ENCODE measurements at regions not wholly inside any gene's neighbourhood (a gene's known extent, or its start where the extent isn't known, plus 50 kb on each side); places are given as distances from the start of the nearest gene placed in this dataset.

DNA sequence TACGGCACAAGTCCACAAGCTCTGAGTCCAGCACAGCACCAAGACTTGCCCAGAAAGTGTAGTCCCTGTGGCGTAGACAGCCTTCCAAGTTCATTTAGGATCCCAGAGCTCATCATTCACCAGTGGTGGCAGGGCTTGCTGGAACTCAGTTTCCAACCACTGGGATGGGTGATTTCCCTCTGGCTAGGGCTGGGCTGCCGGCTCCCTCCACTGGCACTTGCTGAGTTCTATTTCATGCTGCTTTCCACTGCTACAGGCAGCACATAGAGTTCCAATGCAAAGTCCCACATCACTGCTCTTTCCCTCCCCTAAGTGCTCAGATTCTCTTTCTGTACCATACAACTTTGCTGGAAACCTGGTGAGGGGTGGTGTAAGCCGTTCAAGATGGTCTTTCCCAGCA, 510.3 kb upstream of the TMPRSS15 start:
- no peak for DNase-seq (ENCODE audit: extremely low spot score)
- Histone ChIP-seq H3K4me1 (ENCODE audit: insufficient read depth) (no peaks in the 10 kb centered on the region), H3K27ac (ENCODE audit: low read depth) (no peak overlapping the region), H3K4me3 (ENCODE audit: low read depth, low read length) (no peak overlapping the region), H3K36me3 (ENCODE audit: insufficient read depth) (peaks cover 2% of the 10 kb centered on the region)
- 93% methylated on average over 4 of the region's 4 CpGs for WGBS

DNA sequence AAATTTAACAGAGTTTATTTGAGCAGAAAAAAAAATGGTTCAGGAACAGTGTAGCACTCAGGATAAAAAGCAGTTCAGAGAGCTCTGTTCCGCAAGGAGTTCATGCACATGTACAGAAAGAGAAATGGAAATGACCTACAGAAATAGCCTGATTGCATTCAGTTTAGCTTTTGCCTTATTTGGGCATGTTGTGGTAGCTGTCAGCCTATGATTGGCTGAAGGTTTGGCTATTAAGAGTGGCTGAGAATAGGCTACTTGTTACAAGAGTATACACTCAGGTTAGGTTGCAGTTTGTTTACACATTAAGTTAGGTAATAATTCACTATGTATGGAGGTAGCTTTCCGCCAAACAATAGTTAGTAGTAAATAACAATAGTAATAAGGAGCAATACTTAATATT, 511.0 kb upstream of the TMPRSS15 start:
- DNase-seq (ENCODE audit: extremely low spot score): no peak

DNA sequence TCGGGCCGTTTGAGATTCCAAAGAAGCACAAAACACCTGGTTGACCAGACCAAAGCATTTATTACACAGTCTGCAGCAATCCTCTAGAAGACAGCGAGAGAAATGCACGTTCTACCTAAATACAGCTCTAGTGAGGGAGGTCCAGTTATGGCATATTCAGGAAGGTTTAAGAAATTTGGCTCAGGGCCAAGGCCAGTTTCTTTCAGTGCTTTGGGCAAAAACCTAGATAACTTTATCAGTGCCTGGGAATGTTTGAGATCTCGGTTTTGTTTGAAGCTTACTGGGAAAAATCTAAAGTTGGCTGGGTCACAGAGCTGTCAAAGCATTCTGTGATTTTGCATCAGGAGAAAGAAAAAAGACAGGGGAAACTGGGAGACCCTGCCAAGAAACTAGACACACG, 514.0 kb upstream of the TMPRSS15 start:
- no peak overlapping the region for H3K27ac ChIP-seq (ENCODE audit: low read depth)
- no peak overlapping the region for H3K4me3 ChIP-seq (ENCODE audit: low read depth, low read length)
- peaks cover 2% of the 10 kb centered on the region for H3K36me3 ChIP-seq (ENCODE audit: insufficient read depth)
- 37% methylated on average over 6 of the region's 6 CpGs for WGBS
- DNase-seq (ENCODE audit: extremely low spot score): no peak
- H3K4me1 ChIP-seq (ENCODE audit: insufficient read depth): no peaks in the 10 kb centered on the region

More for the DNA sequence above, 511.0 kb upstream of the TMPRSS15 start:
- H3K4me3 ChIP-seq (ENCODE audit: low read depth, low read length): no peak overlapping the region
- WGBS: 95% methylated on average over 2 of the region's 2 CpGs
- H3K4me1 ChIP-seq (ENCODE audit: insufficient read depth): no peaks in the 10 kb centered on the region
- no peak overlapping the region for H3K27ac ChIP-seq (ENCODE audit: low read depth)
- H3K36me3 ChIP-seq (ENCODE audit: insufficient read depth): peaks cover 2% of the 10 kb centered on the region

DNA sequence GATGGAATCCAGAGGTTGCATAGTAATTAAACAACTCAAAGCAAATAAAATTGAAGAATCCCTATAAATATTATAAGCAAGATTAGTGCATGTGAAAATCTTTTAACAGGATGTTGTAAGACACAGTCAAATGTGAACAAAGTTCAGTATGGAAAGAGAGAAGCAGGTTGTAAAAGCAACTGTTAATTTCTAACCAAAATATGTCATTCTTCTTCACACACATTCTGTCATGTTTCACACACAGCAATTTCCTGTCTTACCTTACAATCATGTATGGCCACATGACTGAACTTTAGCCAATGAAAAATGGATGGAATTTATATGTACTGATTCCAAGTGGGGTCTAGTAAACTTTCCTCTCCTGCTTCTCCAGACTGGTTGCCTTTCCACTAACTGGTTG, 527.7 kb upstream of the TMPRSS15 start:
- Histone ChIP-seq H3K36me3 (ENCODE audit: insufficient read depth) (no peaks in the 10 kb centered on the region), H3K27ac (ENCODE audit: low read depth) (no peak overlapping the region), H3K4me3 (ENCODE audit: low read depth, low read length) (no peak overlapping the region), H3K4me1 (ENCODE audit: insufficient read depth) (no peaks in the 10 kb centered on the region)
- no peak for DNase-seq (ENCODE audit: extremely low spot score)

DNA sequence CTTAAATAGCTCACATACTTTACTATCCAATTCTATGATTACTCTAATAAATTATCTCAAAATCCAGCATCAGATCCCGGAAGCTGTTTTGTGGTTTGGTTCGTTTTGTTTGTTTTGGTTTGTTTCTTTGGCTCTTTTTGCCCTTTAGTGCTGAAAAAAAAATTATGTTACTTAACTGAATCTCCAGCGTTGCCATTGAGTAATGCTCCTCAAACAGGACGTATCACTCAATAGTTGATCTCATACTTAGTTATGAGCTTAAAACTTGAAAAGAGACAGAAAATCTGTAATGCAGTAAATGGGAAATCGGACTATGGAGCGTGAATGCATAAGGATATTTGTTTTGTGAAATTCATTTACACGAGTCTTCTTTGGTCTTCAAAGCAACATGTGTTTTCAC, 533.8 kb upstream of the TMPRSS15 start:
- H3K27ac ChIP-seq (ENCODE audit: low read depth): no peak overlapping the region
- 76% methylated on average over 7 of the region's 7 CpGs for WGBS
- no peaks in the 10 kb centered on the region for H3K36me3 ChIP-seq (ENCODE audit: insufficient read depth)
- no peak overlapping the region for H3K4me3 ChIP-seq (ENCODE audit: low read depth, low read length)
- no peaks in the 10 kb centered on the region for H3K4me1 ChIP-seq (ENCODE audit: insufficient read depth)
- DNase-seq (ENCODE audit: extremely low spot score): no peak

DNA sequence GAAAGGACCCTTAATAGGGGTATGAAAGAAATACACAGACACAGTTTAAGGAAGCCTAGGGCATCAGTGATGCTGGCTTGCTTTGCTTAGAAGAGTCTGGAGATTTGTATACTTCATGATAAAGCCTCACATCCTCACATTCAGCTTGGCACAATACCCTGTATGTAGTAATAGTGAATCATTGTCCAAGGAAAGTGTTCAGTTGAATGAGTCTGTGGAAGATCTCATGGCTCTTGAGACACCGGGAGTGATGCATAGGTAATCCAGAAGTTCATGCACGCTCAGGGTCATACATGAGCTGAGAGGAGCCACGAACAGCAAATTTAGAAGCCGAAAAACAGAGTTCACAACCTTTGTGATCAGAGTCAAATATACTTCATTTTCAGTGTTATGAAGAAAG, 537.2 kb upstream of the TMPRSS15 start:
- no peak overlapping the region for H3K4me3 ChIP-seq (ENCODE audit: low read depth, low read length)
- 85% methylated on average over 4 of the region's 4 CpGs for WGBS
- H3K27ac ChIP-seq (ENCODE audit: low read depth): no peak overlapping the region
- H3K36me3 ChIP-seq (ENCODE audit: insufficient read depth): no peaks in the 10 kb centered on the region
- no peaks in the 10 kb centered on the region for H3K4me1 ChIP-seq (ENCODE audit: insufficient read depth)
- DNase-seq (ENCODE audit: extremely low spot score): no peak

DNA sequence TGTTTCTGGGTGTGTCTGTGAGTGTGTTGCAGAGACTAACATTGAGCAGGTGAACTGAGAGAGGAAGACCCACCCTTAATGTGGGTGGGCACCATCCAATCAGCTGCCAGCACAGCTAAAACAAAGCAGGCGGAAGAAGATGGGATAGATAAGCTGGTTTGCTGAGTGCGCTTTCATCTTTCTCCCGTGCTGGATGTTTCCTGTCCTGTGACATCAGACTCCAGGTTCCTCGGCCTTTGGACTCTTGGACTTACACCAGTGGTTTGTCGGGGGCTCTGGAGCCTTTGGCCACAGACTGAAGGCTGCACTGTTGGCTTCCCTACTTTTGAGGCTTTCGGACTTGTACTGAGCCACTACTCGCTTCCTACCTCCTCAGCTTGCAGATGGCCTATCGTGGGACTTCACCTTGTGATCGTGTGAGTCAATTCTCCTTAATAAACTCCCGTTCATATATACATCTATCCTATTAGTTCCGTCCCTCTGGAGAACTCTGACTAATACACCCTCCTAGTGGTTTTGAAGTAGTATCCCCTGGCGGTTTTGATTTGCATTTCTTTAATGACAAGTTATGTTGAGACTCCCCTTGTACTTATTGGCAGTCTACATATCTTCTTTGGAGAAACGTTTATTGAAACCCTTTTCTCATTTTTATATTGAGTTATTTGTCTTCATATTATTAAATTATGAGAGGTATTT, 546.6 kb upstream of the TMPRSS15 start:
- 88% methylated on average over 13 of the region's 13 CpGs for WGBS
- no peak for DNase-seq (ENCODE audit: extremely low spot score)
- H3K4me1 ChIP-seq (ENCODE audit: insufficient read depth): no peaks in the 10 kb centered on the region
- no peak overlapping the region for H3K4me3 ChIP-seq (ENCODE audit: low read depth, low read length)
- no peaks in the 10 kb centered on the region for H3K36me3 ChIP-seq (ENCODE audit: insufficient read depth)
- no peak overlapping the region for H3K27ac ChIP-seq (ENCODE audit: low read depth)

DNA sequence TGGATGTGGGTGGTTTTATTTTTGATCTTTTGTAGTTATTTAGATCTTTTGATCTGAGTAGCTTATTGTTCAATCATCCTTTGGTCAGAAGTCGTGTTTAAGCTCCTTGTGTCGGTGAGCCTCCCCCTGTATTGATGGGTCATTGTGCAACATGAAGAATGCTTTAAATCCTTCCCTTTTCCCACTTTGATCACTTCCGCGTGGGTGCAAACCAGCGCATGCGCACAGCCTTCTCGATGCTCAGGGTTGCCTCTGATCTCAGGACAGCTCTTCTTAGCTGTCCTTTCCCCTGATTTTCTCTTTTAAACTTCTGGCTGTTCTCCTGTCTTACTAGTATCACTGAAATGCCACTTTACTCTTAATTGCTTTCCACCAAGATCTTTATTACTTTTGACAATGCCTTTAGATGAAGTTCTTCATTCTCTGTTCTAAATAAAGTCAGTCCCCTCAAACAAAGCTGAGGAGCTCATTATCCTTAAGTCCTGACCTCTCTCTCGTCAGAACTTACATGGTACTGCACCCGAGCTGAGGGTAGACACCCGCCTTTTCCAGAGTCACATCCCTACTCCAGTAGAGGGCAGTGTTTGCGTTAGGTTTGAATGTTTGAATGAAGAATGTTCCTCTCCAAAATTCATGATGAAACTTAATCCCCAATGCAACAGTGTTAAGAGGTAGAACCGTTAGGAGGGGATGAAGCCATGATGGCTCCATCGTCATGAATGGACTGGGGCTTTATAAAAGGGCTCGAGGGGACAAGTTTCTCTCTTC, 547.9 kb upstream of the TMPRSS15 start:
- Histone ChIP-seq H3K27ac (ENCODE audit: low read depth) (no peak overlapping the region), H3K4me1 (ENCODE audit: insufficient read depth) (no peaks in the 10 kb centered on the region), H3K4me3 (ENCODE audit: low read depth, low read length) (no peak overlapping the region), H3K36me3 (ENCODE audit: insufficient read depth) (no peaks in the 10 kb centered on the region)
- DNase-seq (ENCODE audit: extremely low spot score): no peak
- 66% methylated on average over 14 of the region's 14 CpGs for WGBS

DNA sequence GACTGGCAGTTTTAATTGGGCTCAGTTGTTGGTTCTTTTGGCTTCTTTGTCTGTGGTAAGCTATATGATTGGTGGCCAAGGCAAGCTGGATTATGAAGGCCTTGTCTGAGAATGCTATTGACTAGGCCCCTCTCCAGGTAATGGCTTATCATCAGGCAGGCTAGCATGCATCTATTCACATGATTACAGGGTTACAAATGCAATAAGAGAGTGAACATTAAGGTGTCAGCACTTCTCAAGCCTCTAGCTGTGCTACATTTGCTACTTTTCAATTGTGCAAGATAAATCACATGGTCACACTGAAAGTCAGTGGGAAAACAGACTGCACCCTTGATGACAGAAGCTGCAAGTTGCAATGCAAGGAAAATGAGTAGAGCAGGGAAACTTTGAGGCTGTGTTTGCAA, 550.9 kb upstream of the TMPRSS15 start:
- H3K27ac ChIP-seq (ENCODE audit: low read depth): no peak overlapping the region
- H3K36me3 ChIP-seq (ENCODE audit: insufficient read depth): no peaks in the 10 kb centered on the region
- no peaks in the 10 kb centered on the region for H3K4me1 ChIP-seq (ENCODE audit: insufficient read depth)
- DNase-seq (ENCODE audit: extremely low spot score): no peak
- H3K4me3 ChIP-seq (ENCODE audit: low read depth, low read length): no peak overlapping the region

DNA sequence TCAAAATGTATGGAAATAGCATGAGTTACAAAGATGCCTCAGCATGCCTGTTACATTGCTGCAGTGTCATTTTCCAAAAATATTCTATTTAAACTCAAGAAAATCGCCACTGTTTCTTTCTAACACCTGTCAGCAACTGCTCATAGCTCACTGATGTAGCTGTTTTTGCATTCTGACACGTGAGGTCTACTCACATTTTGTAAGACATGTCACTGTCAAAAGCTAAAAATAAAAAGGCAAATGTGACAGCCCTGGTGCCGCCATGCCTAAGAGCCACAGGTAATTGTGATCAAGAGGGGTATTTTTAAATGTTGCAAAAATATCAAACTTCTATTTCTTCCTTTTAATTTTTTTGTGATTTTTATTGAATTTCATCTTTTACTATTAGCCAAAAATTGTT, 556.2 kb upstream of the TMPRSS15 start:
- WGBS: 73% methylated on average over 3 of the region's 3 CpGs
- Histone ChIP-seq H3K36me3 (ENCODE audit: insufficient read depth) (no peaks in the 10 kb centered on the region), H3K27ac (ENCODE audit: low read depth) (no peak overlapping the region), H3K4me3 (ENCODE audit: low read depth, low read length) (no peak overlapping the region), H3K4me1 (ENCODE audit: insufficient read depth) (no peaks in the 10 kb centered on the region)
- no peak for DNase-seq (ENCODE audit: extremely low spot score)

DNA sequence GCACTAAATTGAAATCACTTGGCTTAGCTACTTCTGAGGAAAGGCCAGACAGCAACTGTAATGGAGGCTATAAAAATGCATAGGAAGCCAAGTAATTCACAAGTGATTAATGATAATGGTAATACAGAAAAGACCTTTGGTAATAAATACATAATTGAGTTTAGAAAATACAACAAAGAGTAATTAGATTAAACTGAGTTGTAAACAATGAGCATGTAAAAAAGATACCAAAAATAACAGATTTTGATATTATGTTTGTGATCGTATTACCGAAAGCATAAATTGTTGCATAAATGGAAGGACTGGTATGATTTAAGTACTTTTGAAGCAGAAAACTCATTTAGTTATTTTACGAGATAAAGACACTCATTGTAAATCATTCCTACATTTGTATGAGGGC, 556.7 kb upstream of the TMPRSS15 start:
- 75% methylated on average over 3 of the region's 3 CpGs for WGBS
- no peaks in the 10 kb centered on the region for H3K36me3 ChIP-seq (ENCODE audit: insufficient read depth)

DNA sequence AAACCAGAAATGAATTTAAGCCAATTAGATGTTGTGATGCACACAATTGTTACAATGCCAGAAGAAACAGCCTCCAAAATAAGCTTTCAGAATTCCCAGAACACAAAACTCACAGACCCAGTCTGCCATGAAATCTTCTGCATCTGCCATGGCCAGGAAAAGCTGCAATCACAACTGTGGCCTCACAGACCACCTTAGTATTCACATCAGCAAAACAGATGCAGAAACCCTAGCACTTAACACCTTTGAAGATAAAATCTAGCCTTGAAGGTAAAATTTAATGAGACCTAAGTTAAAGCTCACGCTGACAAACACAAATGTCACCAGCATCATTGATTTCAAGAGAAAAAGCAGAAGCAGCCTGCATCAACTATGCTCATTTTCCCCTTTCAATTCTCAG, 566.8 kb upstream of the TMPRSS15 start:
- Histone ChIP-seq H3K36me3 (ENCODE audit: insufficient read depth) (no peaks in the 10 kb centered on the region), H3K4me3 (ENCODE audit: low read depth, low read length) (no peak overlapping the region), H3K4me1 (ENCODE audit: insufficient read depth) (no peaks in the 10 kb centered on the region), H3K27ac (ENCODE audit: low read depth) (no peak overlapping the region)
- 61% methylated on average over 1 of the region's 1 CpG for WGBS
- DNase-seq (ENCODE audit: extremely low spot score): no peak

More for the DNA sequence above, 556.7 kb upstream of the TMPRSS15 start:
- no peak overlapping the region for H3K27ac ChIP-seq (ENCODE audit: low read depth)
- no peak overlapping the region for H3K4me3 ChIP-seq (ENCODE audit: low read depth, low read length)
- no peaks in the 10 kb centered on the region for H3K4me1 ChIP-seq (ENCODE audit: insufficient read depth)
- no peak for DNase-seq (ENCODE audit: extremely low spot score)

DNA sequence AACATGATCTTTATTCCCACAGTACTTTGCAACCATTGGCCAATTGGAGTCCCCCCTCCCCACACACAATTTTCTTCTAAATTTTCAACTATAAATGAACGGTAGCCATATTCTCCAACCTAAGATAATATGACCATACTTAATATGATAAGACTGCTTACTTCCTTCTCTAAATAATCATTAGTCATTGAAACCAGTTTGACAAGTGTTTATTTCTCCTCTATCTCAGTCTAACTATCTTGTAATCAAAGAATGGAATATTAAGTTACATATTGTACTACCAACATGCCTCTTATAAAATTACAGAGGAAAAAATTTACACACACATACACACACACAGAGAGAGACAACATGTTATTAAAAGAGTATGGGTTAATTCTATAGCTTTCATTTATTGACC, 567.4 kb upstream of the TMPRSS15 start:
- Histone ChIP-seq H3K4me1 (ENCODE audit: insufficient read depth) (no peaks in the 10 kb centered on the region), H3K27ac (ENCODE audit: low read depth) (no peak overlapping the region), H3K36me3 (ENCODE audit: insufficient read depth) (no peaks in the 10 kb centered on the region), H3K4me3 (ENCODE audit: low read depth, low read length) (no peak overlapping the region)
- DNase-seq (ENCODE audit: extremely low spot score): no peak
- 0% methylated on average over 1 of the region's 1 CpG for WGBS

DNA sequence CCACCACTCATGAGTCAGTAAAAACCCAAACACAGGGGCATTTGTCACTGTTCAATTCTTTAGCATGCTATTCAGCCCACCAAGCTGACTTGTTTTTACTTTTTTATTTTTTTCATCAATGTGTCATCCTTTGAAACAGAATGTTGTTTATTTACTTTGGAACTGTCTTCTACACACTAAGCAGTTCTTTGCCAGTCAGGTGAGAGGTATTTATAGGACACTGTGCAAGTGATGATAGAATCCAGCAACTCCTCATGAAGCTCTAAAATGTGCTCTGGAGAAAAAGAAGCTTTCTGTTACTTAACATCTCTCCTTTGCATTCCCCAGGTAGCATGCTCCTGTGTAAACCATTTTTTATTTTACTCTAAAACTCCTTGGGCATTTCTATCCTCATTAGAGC, 582.0 kb upstream of the TMPRSS15 start:
- H3K36me3 ChIP-seq (ENCODE audit: insufficient read depth): no peaks in the 10 kb centered on the region
- H3K27ac ChIP-seq (ENCODE audit: low read depth): no peak overlapping the region
- no peak for DNase-seq (ENCODE audit: extremely low spot score)
- H3K4me1 ChIP-seq (ENCODE audit: insufficient read depth): no peaks in the 10 kb centered on the region
- no peak overlapping the region for H3K4me3 ChIP-seq (ENCODE audit: low read depth, low read length)
